ENCODE measurements at regions not wholly inside any gene's neighbourhood (a gene's known extent, or its start where the extent isn't known, plus 50 kb on each side); places are given as distances from the start of the nearest gene placed in this dataset.
A peak's percentile ranks its signal among the peaks of the same experiment; 100 is the strongest.
"Not testable (repeated sequence)": the region's sequence is repeated elsewhere in the genome, so short reads cannot be mapped to it uniquely, and the experiment has no call there.

DNA sequence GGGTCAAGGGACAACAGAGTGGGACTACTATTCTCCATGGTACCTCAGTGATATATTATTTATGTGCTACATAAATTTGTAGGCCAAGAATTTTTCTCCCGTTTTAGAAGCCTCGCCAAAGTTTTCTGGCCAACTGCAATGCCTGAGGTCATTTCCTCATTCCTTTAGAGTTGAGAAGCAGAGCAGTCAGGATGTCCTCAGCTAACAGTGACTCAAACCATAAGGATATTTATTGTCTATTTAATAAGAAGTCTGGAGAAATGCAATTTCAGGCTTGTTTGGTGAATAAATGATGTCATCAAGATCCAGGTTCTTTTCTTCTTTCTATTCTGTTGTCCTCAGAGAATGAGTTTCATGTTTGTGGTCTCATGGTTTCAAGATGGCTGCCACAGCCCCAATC is 91.0 kb downstream of the ADCYAP1 start:
- no peak for DNase-seq (ENCODE audit: low read depth, low spot score)

DNA sequence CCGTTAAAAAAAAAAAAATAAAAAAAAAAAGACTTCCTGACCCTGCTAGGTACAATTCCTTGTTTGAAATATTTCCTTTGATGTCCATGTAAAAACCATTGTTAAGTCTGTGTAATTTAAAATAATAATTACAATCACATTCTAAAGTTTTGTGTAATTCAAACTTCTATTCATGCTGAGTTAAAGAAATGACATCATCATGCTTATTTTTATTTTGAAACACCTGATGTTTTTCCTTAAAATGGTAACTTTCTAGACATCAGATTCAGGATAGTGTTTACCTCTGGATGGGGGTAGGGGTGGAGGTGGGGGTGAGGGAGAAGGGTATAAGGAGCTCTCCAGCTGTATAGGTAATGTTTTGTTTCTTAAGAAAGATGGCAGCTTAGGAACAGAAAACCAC is 92.8 kb downstream of the ADCYAP1 start:
- DNase-seq (ENCODE audit: low read depth, low spot score), result no peak

DNA sequence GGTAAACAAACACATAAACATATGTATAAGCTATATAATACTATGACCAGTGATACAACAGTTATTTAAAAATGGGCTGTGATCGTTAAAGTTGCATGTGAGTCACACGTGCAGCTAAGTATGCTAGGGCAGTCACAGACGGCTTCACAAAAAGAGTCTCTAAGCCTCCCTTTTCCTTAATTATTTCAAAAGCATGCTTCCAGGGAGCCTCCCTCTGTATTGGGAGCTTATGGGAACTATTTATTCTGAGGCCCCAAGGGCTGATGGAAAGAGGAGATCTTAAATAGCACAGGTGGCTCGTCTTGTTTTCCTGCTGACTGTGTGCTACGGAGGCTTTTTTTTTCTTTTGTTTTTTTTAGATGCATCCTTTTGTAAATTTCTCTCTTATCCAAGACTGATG is 94.3 kb downstream of the ADCYAP1 start:
- peak; percentile 35 for DNase-seq (ENCODE audit: low read depth, low spot score)

DNA sequence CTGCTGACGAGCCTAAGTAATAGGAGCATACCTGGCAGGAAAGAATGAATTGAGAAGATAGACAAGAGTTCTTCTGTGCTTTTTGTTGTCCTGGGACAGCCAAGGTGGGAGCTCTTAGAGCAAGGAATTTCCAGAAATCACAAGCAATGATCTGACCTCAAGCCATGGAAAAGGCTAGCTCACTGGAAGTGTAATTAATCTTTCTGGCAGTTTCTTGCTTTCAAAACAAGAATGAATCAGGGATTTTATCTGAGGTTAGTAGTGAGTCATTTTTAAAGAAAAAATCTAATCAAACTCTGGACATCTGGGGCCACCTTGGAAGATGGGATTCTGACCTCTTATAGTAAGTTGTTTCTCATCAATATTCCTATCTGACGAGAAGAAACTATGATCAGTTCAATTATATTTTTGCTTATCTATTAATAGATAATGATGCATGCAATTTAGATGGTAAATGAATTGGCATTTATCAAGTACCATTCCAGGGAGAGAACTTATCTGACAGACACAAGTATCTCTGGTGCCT is 98.0 kb downstream of the ADCYAP1 start:
- DNase-seq (ENCODE audit: low read depth, low spot score), result no peak

DNA sequence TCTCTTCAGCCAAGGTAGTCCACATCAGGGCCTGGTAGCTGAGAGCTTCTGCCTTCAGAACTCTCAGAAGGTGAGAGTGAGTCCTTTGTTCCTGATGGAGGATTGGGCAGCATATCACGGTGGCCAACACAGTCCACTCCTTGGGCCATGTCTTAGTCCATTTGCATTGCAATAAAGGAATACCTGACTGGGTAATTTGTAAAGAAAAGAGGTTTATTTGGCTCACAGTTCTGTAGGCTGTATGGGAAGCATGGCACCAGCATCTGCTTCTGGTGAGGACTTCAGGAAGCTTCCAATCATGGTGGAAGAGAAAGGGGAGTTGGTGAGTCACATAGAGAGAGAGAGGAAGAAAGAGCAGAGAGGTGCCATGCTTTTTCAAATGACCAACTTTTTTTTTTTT is 98.8 kb downstream of the ADCYAP1 start:
- no peak for DNase-seq (ENCODE audit: low read depth, low spot score)

DNA sequence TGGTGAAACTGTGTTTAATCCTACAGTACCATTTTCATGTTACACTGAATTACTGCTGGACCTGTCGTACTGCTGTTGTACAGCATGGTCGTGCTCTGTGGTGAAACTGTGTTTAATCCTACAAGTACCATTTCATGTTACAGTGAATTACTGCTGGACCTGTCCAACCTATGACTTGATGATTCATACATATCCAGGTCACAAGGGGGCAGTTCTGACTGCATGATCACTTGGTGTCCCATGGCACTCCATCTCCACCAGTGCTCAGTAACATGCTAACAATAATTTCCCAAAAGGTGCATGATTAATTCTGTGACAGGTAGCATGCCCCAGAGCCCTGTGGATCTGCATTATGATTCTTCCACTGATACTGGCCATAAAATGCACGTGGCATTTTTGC is 101.6 kb downstream of the ADCYAP1 start:
- DNase-seq (ENCODE audit: low read depth, low spot score), result no peak

DNA sequence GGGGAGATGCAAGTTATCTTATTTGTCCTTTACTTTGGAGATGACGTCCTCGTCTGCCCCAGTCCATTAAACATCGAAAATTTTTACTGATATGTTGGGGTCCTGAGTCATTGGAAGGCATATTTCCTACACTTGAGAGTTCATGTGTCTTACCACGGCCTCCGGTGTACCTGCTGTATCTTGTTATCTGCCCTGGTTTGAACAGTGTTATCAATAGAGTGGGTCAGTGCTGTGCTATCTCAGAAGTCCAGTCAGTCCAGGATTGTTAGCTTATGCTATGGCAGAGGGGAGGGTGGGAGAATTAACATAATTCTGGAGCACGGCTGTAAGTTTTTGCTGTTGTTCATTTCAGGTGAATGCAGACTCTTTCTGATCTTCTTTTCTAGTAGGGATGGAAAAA is 102.3 kb downstream of the ADCYAP1 start:
- DNase-seq (ENCODE audit: low read depth, low spot score), result no peak

DNA sequence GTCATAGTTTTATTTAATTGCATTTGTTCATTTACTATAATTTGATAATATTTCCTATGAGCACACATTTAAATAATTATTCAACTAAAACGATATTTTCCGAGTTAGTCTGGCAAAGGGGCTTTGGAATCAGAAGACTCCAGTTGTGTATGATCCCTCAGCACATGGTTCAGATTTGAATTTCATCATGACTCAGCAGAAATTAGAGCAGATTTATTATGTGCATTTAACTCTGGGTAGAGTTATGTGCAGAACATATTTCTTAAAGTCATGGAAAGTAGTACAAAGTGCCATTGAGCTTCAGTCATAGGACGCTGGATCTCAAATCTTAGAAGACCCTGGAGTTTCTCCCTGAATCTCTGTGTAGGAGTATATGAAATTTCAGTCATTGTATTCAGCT is 106.7 kb downstream of the ADCYAP1 start:
- no peak for DNase-seq (ENCODE audit: low read depth, low spot score)

DNA sequence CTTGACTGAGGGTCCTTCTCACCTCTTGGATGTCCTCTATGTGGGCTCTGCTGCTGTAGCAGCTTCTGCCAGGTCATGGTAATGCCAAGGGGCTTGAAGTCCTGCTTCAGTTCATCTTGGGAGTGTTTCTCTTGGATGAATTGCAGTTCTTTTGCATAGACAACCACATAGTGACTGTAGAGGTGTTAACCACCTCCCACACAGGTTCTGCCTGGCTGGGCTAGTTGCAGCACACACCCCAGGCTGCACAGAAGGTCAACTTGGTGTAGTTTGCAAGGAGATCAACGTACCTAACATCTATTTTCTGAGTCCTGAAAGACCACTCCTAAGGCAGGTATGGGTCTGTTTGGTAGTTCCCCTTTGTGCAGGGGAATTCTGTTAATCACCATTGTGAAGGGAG is 108.1 kb downstream of the ADCYAP1 start:
- DNase-seq (ENCODE audit: low read depth, low spot score), result no peak

DNA sequence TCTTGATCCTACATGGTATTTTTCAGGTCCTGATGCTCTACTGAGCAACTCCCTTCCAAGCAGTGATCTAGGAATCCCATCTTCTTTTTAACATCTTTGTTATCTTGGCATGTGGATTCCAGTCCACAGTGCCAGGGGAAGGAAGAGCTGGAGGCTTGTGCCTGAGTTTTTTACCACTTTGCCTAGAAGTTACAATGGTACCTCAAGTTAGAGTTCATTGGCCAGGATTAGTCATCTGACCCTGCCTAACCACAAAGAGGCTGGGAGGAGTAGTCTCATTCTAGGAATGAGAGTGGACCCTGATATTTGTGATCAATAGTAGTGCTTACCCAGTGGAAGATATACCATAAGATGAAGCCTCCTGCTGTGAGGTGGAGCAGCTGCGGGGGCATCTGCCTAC is 109.3 kb downstream of the ADCYAP1 start:
- DNase-seq (ENCODE audit: low read depth, low spot score), result no peak

DNA sequence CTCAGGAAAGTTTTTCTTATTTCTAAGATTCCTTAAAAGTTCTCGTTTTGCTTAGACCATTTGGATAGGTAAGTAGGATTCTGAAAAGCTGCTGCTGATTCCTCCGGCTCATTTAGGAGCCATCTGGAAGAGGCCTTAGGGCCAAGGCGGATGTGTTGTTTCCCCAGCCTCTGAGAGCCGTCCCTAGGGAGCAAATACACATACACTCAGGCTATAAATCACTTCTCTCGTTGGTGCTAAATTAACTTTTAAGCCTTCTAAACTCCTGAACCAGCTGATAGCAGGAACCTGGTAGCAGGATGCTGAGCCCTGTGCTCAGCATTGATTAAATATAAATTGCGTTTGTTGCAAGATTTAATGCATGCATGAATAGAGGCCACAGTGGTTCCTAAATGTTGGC is 109.8 kb downstream of the ADCYAP1 start:
- DNase-seq (ENCODE audit: low read depth, low spot score), result peak; percentile 70

DNA sequence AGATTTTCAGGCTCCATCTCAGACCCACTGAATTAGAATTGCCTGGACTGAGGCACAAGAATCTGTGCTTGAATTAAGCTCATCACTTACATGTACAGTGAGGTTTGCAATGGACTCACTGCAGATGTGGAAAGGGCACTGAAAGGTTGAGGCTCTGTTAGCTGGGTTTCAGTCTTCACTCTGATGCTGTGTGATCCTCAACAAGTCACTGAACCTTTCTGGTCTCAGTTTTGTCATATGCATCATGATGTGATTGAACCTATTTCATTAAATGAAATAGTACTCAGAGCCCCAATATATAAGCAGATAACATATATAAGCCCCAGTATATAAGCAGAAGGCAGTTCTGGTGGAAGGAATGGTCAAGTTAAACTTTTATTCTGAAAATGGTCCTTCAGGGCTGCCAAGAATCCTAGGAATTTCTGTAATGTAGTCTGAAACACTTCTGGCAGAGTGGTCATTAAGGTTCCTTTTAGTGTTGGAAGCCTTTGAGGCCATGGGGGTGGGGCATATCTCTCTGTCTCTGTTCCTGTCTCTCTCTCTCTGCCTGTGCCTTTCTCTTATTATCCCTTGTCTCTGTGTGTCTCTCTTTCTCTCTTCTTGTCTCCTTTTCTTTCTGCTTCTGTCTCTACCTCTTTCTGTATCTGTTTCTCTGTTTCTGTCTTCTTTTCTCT is 110.4 kb downstream of the ADCYAP1 start:
- DNase-seq (ENCODE audit: low read depth, low spot score), result peak; percentile 81

DNA sequence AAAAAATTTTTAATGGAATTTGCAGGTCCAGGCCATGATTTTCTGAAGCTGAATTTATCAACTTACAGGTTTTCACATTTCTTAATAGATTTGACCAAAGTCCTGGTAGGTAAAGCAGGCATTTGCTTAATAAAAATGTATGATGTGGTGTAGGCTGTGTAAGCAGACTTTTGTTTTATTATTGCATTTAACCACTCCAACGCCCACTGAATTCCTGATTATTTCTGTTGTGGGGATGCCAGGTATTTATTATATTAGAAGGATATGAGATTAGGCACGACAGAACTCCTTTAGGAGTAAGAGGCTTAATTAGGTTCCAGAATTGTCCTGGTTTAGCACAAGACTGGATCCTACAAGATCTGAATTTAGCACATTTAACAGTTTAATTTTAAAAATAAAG is 111.1 kb downstream of the ADCYAP1 start:
- no peak for DNase-seq (ENCODE audit: low read depth, low spot score)

DNA sequence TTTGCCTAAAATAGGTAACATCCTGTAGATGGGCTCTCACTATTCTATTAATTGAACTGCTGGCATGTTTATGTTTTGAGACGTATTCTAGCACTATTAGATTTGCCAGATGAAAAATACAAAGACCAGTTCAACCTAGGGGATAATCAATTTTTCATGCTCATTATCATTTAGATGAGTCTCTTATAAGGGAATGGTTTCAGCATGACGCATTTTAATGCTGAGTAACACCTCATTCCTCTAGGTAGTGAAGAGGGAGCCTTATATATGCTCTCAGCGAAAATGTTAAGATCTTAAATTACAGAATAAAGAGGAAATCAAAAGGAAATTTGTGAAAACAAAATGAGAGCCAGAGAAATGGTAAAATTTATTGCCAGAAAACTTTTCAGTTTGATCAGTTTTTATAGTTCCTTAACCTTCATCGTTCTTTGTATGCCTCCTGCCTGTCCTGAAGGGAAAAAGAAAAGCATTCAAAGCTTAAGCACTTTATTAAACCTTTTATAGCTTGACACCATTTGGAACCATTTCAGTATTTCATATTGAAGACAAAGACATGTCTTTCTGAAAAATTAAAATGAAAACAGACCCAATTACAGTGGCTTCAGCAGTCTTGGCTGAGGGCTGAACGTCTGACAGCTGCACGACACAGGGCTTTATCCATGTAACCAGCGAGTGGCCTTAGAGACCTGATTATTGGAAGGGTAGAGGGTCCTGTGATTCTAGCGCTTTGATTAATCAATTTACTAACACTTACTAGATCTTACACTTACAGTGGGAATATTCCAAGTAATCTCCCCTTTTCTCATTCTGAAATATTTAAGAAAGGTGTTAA is 112.8 kb downstream of the ADCYAP1 start:
- DNase-seq (ENCODE audit: low read depth, low spot score), result no peak

DNA sequence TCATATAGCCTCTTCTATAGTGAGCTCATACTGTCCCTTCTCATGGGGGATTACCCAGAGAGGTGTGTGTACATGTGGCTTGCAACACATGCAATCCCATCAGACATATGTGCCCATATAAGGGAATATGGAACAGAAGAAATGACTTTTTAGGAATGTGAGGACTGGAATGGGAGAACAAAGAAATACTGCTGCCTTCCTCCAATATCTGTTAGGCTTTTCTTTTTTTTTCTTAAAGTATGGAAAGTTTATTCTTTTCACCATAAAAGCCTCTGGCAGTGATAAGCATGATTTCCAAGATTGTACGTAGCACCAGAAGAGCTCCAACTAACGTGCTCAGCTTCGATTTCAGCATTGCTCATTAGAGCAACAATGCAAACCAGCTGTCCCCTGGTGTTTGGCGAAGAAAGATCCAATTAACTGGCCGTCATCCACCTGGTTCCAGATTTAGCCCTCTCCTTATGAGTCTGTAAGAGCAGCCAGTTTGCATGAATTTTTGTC is 113.6 kb downstream of the ADCYAP1 start:
- DNase-seq (ENCODE audit: low read depth, low spot score), result no peak

DNA sequence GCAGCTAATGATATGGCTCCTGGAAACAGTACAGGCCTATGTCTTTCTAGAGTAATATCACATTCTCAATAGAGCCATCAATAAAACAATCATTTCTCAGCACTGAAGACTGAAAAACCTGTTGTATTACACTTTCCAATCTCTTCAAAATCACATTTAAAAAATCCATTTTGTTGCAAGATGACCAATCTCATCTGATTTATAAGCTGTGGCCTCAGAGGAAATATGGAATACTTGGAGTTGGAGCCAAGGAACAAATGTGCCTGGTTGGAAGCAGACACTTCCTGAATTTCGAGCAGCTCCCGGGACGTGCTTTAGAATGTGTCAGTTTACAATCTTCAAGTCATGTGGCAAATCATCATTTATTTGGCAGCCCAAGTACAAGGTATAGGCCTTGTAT is 114.5 kb downstream of the ADCYAP1 start:
- DNase-seq (ENCODE audit: low read depth, low spot score), result no peak

DNA sequence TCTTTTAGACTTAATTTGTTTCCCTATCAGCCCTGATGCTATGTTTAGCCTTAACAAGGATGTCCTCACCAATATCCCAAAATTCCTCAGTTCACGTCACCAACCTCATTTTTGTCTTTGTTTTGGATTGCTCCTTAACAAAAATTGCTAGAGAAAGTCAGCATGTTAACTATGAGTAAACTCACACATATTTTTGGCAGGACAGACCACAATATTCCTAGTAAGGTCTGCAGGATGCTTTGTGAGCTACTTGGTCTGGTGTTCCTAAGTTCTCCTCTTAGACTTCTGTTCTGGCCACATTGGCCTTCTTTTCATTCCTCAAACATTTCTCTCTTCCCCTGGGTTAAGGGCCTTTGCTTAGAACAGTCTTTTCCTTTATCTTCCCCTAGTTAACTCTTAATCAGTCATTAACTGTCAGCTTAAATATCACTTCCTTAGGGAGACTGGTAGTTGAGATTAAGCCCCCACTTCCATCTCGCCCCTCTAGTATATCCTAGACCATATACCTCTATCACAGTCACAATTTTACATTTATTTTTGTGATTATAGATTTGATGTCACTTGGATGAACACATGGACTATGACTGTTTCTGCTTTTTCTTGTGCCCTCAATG is 116.2 kb downstream of the ADCYAP1 start:
- no peak for DNase-seq (ENCODE audit: low read depth, low spot score)

DNA sequence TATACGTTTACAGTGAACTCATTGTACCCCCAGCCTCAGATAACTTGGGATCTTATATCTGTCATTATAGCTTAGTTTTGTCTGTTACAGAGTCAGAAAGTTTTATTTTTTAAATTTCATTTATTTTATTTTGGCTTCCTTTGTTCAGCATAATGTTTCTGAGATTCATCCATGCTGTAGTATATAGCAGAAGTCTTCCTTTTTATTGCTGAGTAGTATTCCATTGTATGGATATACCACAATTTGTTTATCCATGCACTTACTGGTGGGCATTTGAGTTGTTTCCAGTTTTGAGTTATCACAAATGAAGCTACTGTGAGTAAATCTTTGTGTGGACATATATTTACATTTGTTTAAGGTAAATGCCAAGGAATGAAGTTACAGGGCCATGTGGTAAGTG is 122.3 kb downstream of the ADCYAP1 start:
- no peak for DNase-seq (ENCODE audit: low read depth, low spot score)

DNA sequence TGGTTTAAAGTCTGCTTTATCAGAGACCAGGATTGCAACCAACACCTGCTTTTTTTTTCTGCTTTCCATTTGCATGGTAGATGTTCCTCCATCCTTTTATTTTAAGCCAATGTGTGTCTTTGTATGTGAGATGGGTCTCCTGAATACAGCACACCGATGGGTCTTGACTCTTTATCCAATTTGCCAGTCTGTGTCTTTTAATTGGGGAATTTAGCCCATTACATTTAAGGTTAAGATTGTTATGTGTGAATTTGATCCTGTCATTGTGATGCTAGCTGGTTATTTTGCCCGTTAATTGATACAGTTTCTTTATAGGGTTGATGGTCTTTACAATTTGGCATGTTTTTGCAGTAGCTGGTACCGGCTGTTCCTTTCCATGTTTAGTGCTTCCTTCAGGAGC is 128.4 kb downstream of the ADCYAP1 start:
- DNase-seq (ENCODE audit: low read depth, low spot score), result not testable (repeated sequence)

DNA sequence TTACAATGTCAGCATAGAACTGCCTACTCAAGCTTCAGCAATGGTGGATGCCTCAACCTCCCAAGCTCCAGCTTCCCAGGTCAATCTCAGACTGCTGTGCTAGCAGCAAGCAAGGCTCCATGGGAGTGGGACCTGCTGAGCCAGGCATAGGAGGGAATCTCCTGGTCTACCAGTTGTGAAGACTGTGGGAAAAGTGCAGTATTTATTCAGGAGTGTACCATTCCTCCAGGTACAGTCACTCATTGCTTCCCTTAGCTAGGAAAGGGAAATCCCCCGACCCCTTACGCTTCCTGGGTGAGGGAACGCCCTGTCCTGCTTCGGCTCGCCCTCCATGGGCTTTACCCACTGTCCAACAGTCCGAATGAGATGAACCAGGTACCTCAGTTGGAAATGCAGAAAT is 130.3 kb downstream of the ADCYAP1 start:
- no peak for DNase-seq (ENCODE audit: low read depth, low spot score)

DNA sequence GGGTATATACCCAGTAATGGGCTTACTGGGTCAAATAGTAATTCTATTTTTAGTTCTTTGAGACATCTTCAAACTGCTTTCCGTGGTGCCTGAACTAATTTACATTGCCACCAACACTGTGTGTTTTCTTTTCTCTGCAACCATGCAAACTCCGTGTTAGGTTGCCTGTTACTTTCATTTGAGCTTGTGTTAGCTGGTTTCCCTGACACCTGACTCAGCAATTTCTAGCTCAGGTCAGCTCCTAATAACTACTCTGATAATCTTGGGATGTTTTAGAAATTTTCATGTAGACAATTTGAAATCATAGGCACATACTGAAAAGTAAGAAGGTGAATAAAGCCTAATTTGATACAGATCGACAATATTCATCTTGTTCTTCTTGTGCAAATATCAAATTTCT is 132.3 kb downstream of the ADCYAP1 start:
- DNase-seq (ENCODE audit: low read depth, low spot score), result no peak

DNA sequence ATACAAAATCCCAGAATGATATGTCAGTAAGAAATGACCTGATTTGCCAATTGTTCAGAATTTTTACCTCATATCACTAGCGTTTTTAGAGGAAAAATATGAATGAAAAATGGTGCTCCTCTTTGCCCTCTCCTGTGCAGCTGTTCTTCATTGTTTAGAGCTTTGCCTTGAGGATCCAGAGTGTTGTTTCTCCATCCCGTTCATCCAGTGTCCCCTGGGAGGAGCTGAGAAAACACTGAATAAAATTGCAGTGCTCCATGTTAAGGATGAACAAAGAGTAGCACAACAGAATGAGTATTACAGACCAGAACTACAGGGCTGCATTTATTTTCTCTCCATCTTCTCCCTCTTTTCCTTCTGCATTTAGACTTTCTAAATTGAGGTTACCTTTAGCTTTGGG is 133.1 kb downstream of the ADCYAP1 start:
- DNase-seq (ENCODE audit: low read depth, low spot score), result no peak

DNA sequence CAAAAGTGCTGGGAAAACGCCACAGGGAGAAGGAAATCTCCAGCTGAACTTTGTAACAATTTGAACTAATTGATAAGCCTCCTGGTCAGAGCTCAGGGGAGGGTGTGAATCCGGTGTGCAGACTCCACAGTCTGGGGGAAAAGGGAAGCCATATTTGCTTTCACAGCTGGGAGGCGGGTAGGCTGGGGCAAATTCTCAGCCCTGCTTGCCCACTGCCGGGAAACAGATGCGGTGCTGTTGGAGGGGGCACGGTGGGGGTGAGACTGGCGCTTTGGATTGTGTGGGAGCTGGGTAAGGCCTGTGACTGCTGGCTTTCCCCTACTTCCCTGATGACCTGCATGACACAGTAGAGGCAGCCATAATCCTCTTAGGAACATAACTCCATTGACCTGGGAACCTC is 134.8 kb downstream of the ADCYAP1 start:
- no peak for DNase-seq (ENCODE audit: low read depth, low spot score)

All from ELF-1 (cell line).